ENCODE measurements at regions not wholly inside any gene's neighbourhood (a gene's known extent, or its start where the extent isn't known, plus 50 kb on each side); places are given as distances from the start of the nearest gene placed in this dataset.

- TF ChIP-seq POLR2AphosphoS5 (IDR thresholded peaks at IDR 0.05) (no peak), CTCF (IDR thresholded peaks at IDR 0.05) (no peak), POLR2A (IDR thresholded peaks at IDR 0.05) (no peak), EP300 (IDR thresholded peaks at IDR 0.05) (no peak)
These were observed 438.5 kb upstream of the CITED2 start for GRCh38 chr6:139812939-139813338.
